H9 (cell line): ENCODE measurements at regions not wholly inside any gene's neighbourhood (a gene's known extent, or its start where the extent isn't known, plus 50 kb on each side); places are given as distances from the start of the nearest gene placed in this dataset.

Experiments used
- DNase-seq: peaks from one replicate; pipeline ENCODE4 v3.0.0-alpha.2; 2017
- H2AFZ ChIP-seq: one replicate; pipeline ENCODE4 v1.6.1; 2013; ENCODE audit warnings: mild to moderate bottlenecking, low read length, control low read depth, moderate library complexity
- H2AK5ac ChIP-seq: 2 replicates; pipeline ENCODE4 v1.6.1; 2013; ENCODE audit warnings: low read length, control low read depth, mixed read lengths; ENCODE audit not compliant: insufficient read length
- H2BK120ac ChIP-seq: one replicate; pipeline ENCODE4 v1.6.1; 2013; ENCODE audit warnings: low read depth, mild to moderate bottlenecking, low read length, control low read depth, inconsistent platforms; ENCODE audit not compliant: poor library complexity, severe bottlenecking
- H2BK12ac ChIP-seq: 2 replicates; pipeline ENCODE4 v1.6.1; 2013; ENCODE audit warnings: low read length, control low read depth, mixed read lengths, low read depth; ENCODE audit not compliant: insufficient read length
- H2BK15ac ChIP-seq: 2 replicates; pipeline ENCODE4 v1.6.1; 2013; ENCODE audit warnings: low read depth, low read length, control low read depth
- H2BK20ac ChIP-seq: one replicate; pipeline ENCODE4 v1.6.1; 2013; ENCODE audit warnings: low read depth, mild to moderate bottlenecking, low read length, control low read depth, inconsistent platforms; ENCODE audit not compliant: poor library complexity, severe bottlenecking
- H2BK5ac ChIP-seq: 2 replicates; pipeline ENCODE4 v1.6.1; 2013; ENCODE audit warnings: low read length, control low read depth, mixed read lengths; ENCODE audit not compliant: insufficient read length
- H3K14ac ChIP-seq: 2 replicates; pipeline ENCODE4 v1.6.1; 2013; ENCODE audit warnings: low read length, control low read depth; ENCODE audit not compliant: insufficient read depth
- H3K18ac ChIP-seq: 2 replicates; pipeline ENCODE4 v1.6.1; 2013; ENCODE audit warnings: low read depth, mild to moderate bottlenecking, mixed read lengths, low read length, control low read depth; ENCODE audit not compliant: insufficient read length
- H3K23ac ChIP-seq: 2 replicates; pipeline ENCODE4 v1.6.1; 2013; ENCODE audit warnings: low read length, control low read depth, mixed read lengths, low read depth; ENCODE audit not compliant: insufficient read length
- H3K23me2 ChIP-seq: 2 replicates; pipeline ENCODE4 v1.6.1; 2013; ENCODE audit warnings: low read depth, mild to moderate bottlenecking, mixed read lengths, low read length, control low read depth; ENCODE audit not compliant: insufficient read length, poor library complexity, severe bottlenecking
- H3K27ac ChIP-seq: 2 replicates; pipeline ENCODE4 v1.5.1; 2013; ENCODE audit warnings: low read length, control low read depth, mixed read lengths, low read depth; ENCODE audit not compliant: insufficient read length
- H3K27me3 ChIP-seq: 2 replicates; pipeline ENCODE4 v1.6.1; 2013; ENCODE audit warnings: low read length, control low read depth, inconsistent platforms; ENCODE audit not compliant: insufficient read depth
- H3K4ac ChIP-seq: 2 replicates; pipeline ENCODE4 v1.6.1; 2013; ENCODE audit warnings: low read depth, mild to moderate bottlenecking, control low read depth, inconsistent platforms, low read length, moderate library complexity
- H3K4me1 ChIP-seq: 2 replicates; pipeline ENCODE4 v1.6.1; 2013; ENCODE audit warnings: low read length, control low read depth, inconsistent platforms; ENCODE audit not compliant: insufficient read depth
- H3K4me2 ChIP-seq: 2 replicates; pipeline ENCODE4 v1.6.1; 2013; ENCODE audit warnings: low read length, control low read depth, mixed read lengths; ENCODE audit not compliant: insufficient read length, insufficient read depth
- H3K56ac ChIP-seq: 2 replicates; pipeline ENCODE4 v1.6.1; 2013; ENCODE audit warnings: low read depth, mild to moderate bottlenecking, mixed read lengths, low read length, control low read depth; ENCODE audit not compliant: insufficient read length
- H3K79me1 ChIP-seq: 2 replicates; pipeline ENCODE4 v1.6.1; 2013; ENCODE audit warnings: low read depth, mild to moderate bottlenecking, moderate library complexity, low read length, control low read depth, inconsistent platforms; ENCODE audit not compliant: insufficient read depth, poor library complexity, severe bottlenecking
- H3K79me2 ChIP-seq: 2 replicates; pipeline ENCODE4 v1.6.1; 2013; ENCODE audit warnings: low read length, control low read depth, inconsistent platforms; ENCODE audit not compliant: insufficient read depth
- H3K9ac ChIP-seq: 2 replicates; pipeline ENCODE4 v1.6.1; 2013; ENCODE audit warnings: low read length, control low read depth, mixed read lengths; ENCODE audit not compliant: insufficient read length; ENCODE audit errors: extremely low read depth
- H3K9me3 ChIP-seq: one replicate; pipeline ENCODE4 v1.6.1; 2013; ENCODE audit warnings: low read depth, low read length, inconsistent platforms; ENCODE audit not compliant: control insufficient read depth
- H3T11ph ChIP-seq: one replicate; pipeline ENCODE4 v1.6.1; 2013; ENCODE audit warnings: mild to moderate bottlenecking, low read length, control low read depth, inconsistent platforms
- H4K20me1 ChIP-seq: one replicate; pipeline ENCODE4 v1.6.1; 2013; ENCODE audit not compliant: control insufficient read depth, insufficient read length, insufficient read depth
- H4K5ac ChIP-seq: 2 replicates; pipeline ENCODE4 v1.6.1; 2013; ENCODE audit warnings: low read depth, mild to moderate bottlenecking, mixed read lengths, low read length, control low read depth; ENCODE audit not compliant: insufficient read length
- H4K8ac ChIP-seq: replicated peaks from 2 replicates; pipeline ENCODE4 v1.6.1; 2013; ENCODE audit warnings: low read length, control low read depth, mixed read lengths, low read depth; ENCODE audit not compliant: insufficient read length
- H4K91ac ChIP-seq: 2 replicates; pipeline ENCODE4 v1.6.1; 2013; ENCODE audit warnings: low read depth, mild to moderate bottlenecking, moderate library complexity, mixed read lengths, low read length, control low read depth; ENCODE audit not compliant: insufficient read length
- H3K27ac Mint-ChIP-seq, 3 experiments: 2 replicates in 2 of 3; 3 replicates in 1 of 3; pipeline ENCODE4 v1.8.0; 2020 to 2021; ENCODE audit warnings: mixed read lengths in 3 of 3, mild to moderate bottlenecking in 1 of 3, moderate library complexity in 1 of 3
- H3K27me3 Mint-ChIP-seq: 2 replicates; pipeline ENCODE4 v1.8.0; 2021; ENCODE audit warnings: low read depth, mild to moderate bottlenecking, moderate library complexity, mixed read lengths
- H3K36me3 Mint-ChIP-seq, 3 experiments: 2 replicates in 2 of 3; 3 replicates in 1 of 3; pipeline ENCODE4 v1.8.0; 2020 to 2021; ENCODE audit warnings: low read depth in 3 of 3, mixed read lengths in 3 of 3; ENCODE audit not compliant: insufficient read depth in 1 of 3
- H3K4me1 Mint-ChIP-seq, 2 experiments: 2 replicates each; pipeline ENCODE4 v1.8.0; 2020; ENCODE audit warnings: mixed read lengths in 2 of 2
- H3K4me3 Mint-ChIP-seq, 2 experiments: 2 replicates in 1 of 2; 3 replicates in 1 of 2; pipeline ENCODE4 v1.8.0; 2020 to 2021; ENCODE audit warnings: mild to moderate bottlenecking in 2 of 2, mixed read lengths in 2 of 2, moderate library complexity in 1 of 2
- H3K9me3 Mint-ChIP-seq, 2 experiments: 2 replicates in 1 of 2; 3 replicates in 1 of 2; pipeline ENCODE4 v1.8.0; 2020; ENCODE audit warnings: mild to moderate bottlenecking in 2 of 2, mixed read lengths in 2 of 2, moderate library complexity in 1 of 2
- CTCF ChIP-seq: fragments of 200-600 bp; sonication (generic); conservative IDR thresholded peaks from 3 replicates; pipeline ENCODE4 v1.8.0; 2021; ENCODE audit warnings: antibody characterized with exemption, mild to moderate bottlenecking
- WGBS: extraction: QIAGEN DNeasy Blood & Tissue Kit; methylation state at CpG from one replicate; pipeline ENCODE4 v1.1.7; 2013; ENCODE audit warnings: missing lambda C conversion rate, low lambda C conversion rate, mixed read lengths; ENCODE audit not compliant: insufficient read length; ENCODE audit errors: extremely low coverage; 5-methylcytosine and 5-hydroxymethylcytosine counted together

GRCh38 chr16:51698647-51699046, 547.6 kb upstream of the SALL1 start:
- H2AFZ ChIP-seq, result no peak overlapping the region
- H3K79me2 ChIP-seq, result 0 out of 2 replicates have a peak, but pooled peaks cover 1% of the 10 kb centered on the region
- H4K91ac ChIP-seq, result no peak overlapping the region
- H4K5ac ChIP-seq, result no peak overlapping the region
- no peak for TF ChIP-seq CTCF
- H2BK20ac ChIP-seq, result no peak overlapping the region
- Mint-ChIP-seq H3K36me3 (peaks cover 0 to 6% (median under 1%) of the 10 kb centered on the region in 3 experiments; a peak in 4 of 7 replicates), H3K9me3 (peaks cover under 1 to 9% of the 10 kb centered on the region in 2 experiments), H3K4me1 (peaks cover 5 to 6% of the 10 kb centered on the region in 2 experiments; a peak in 3 of 4 replicates), H3K27me3 (0 out of 2 replicates have a peak, but pooled peaks cover 2% of the 10 kb centered on the region), H3K4me3 (no peak overlapping the region), H3K27ac (no peak overlapping the region)
- H3K9ac ChIP-seq, result no peak overlapping the region
- DNase-seq, result no peak
- no peak overlapping the region for H4K8ac ChIP-seq
- H2AK5ac ChIP-seq, result no peak overlapping the region
- H3K23ac ChIP-seq, result no peak overlapping the region
- H3K4ac ChIP-seq, result no peak overlapping the region
- H3K79me1 ChIP-seq, result no peaks in the 10 kb centered on the region
- H3K9me3 ChIP-seq, result no peaks in the 10 kb centered on the region
- no peak overlapping the region for H2BK120ac ChIP-seq
- H3K23me2 ChIP-seq, result no peaks in the 10 kb centered on the region
- H2BK5ac ChIP-seq, result no peak overlapping the region
- H3K27me3 ChIP-seq, result no peaks in the 10 kb centered on the region
- no peak overlapping the region for H2BK15ac ChIP-seq
- no peak overlapping the region for H3T11ph ChIP-seq
- WGBS, result no CpG with 5 or more reads among the region's 2 CpGs
- H3K18ac ChIP-seq, result no peak overlapping the region
- H3K14ac ChIP-seq, result no peak overlapping the region
- no peak overlapping the region for H3K56ac ChIP-seq
- H4K20me1 ChIP-seq, result no peaks in the 10 kb centered on the region
- H3K4me1 ChIP-seq, result no peaks in the 10 kb centered on the region; the same call in 1 of the 2 replicates
- no peak overlapping the region for H2BK12ac ChIP-seq
- no peak overlapping the region for H3K27ac ChIP-seq
- no peak overlapping the region for H3K4me2 ChIP-seq
